ENCODE measurements at regions not wholly inside any gene's neighbourhood (a gene's known extent, or its start where the extent isn't known, plus 50 kb on each side); places are given as distances from the start of the nearest gene placed in this dataset.

DNA sequence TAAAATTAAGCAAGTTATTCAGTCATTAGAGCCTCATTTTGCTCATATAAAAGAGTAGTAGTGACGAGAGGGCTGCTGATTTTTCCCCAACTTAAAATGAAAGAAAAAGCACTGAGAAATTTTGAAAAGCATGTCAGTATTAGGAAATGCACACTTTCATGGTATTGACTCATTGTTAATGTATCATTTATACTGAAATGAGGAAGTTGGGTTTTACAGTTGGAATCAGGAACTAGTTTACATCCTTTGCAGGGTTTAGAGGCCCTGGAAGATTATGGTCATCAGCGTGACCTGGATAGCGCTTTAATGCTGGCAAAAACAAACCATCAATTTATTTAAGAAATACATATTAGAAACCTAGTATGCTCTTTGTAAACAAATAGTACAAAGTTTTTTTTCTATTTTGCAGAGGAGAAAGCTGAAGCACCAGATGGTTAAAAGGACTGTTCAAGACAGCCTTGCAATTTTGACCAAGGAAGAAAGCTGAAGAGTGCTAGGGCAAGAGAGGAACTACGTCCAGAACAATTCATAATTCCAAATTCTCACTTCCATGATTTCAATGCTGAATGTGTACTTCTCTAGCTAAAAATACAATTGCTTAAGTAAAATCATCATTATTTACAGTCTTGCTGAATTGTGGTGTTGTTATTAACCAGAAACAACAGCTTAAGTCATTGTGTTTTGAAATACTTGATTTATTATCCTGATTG is 94.8 kb upstream of the SGIP1 start:
- H3K4me3 Mint-ChIP-seq, result peak overlapping the region; percentile 19
- peak overlapping the region; percentile 71 for H3K27ac Mint-ChIP-seq
- H3K4me1 Mint-ChIP-seq (ENCODE audit: low read depth), result peaks cover 45% of the 10 kb centered on the region
- H3K27me3 Mint-ChIP-seq (ENCODE audit: low read depth), result no peaks in the 10 kb centered on the region
- CTCF ChIA-PET, result interaction anchor here (0.7 to 1.2 kb wide), 2 partner anchors 68 to 86 kb away, joined by 3 to 6 read pairs; no protein-coding TSS in a partner anchor
- DNase-seq, result no peak
- H3K36me3 Mint-ChIP-seq (ENCODE audit: low read depth), result no peaks in the 10 kb centered on the region
- intact Hi-C loops (cut with micrococcal nuclease), result loop anchor here (1.0 to 10.0 kb wide), 7 partner anchors 107 to 726 kb away; partner anchors contain the start of genes DNAI4, IL23R and MIER1
- H3K9me3 Mint-ChIP-seq, result no peaks in the 10 kb centered on the region

DNA sequence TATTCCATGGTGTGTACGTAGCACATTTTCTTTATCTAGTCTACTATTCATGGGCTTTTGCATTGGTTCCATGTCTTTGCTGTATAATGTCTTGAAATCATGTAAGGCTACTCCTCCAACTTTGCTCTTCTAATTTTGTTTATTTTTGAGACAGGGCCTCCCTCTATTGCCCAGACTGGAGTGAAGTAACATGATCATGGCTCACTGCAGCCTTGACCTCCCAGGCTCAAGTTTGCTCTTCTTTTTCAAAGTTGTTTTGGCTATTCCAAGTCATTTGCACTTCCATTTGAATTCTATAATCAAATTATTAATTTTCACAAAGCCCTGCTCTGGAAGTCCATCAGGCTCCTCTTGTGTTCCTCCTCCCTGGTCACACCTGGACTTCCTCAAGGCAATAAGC is 90.2 kb upstream of the SGIP1 start:
- peaks cover 41% of the 10 kb centered on the region for H3K4me1 Mint-ChIP-seq (ENCODE audit: low read depth)
- H3K36me3 Mint-ChIP-seq (ENCODE audit: low read depth), result no peaks in the 10 kb centered on the region
- CTCF ChIA-PET, result interaction anchor here (0.6 to 6.8 kb wide), 12 partner anchors 8 to 192 kb away, joined by 3 to 474 read pairs (median 15); no protein-coding TSS in a partner anchor
- H3K27ac Mint-ChIP-seq, result no peak overlapping the region
- intact Hi-C loops (cut with micrococcal nuclease), result loop anchor here (2.0 to 10.0 kb wide), 2 partner anchors 111 to 1379 kb away; no protein-coding TSS in a partner anchor
- peaks cover 5% of the 10 kb centered on the region for H3K27me3 Mint-ChIP-seq (ENCODE audit: low read depth)
- no peaks in the 10 kb centered on the region for H3K9me3 Mint-ChIP-seq
- no peak for DNase-seq
- no peak overlapping the region for H3K4me3 Mint-ChIP-seq

DNA sequence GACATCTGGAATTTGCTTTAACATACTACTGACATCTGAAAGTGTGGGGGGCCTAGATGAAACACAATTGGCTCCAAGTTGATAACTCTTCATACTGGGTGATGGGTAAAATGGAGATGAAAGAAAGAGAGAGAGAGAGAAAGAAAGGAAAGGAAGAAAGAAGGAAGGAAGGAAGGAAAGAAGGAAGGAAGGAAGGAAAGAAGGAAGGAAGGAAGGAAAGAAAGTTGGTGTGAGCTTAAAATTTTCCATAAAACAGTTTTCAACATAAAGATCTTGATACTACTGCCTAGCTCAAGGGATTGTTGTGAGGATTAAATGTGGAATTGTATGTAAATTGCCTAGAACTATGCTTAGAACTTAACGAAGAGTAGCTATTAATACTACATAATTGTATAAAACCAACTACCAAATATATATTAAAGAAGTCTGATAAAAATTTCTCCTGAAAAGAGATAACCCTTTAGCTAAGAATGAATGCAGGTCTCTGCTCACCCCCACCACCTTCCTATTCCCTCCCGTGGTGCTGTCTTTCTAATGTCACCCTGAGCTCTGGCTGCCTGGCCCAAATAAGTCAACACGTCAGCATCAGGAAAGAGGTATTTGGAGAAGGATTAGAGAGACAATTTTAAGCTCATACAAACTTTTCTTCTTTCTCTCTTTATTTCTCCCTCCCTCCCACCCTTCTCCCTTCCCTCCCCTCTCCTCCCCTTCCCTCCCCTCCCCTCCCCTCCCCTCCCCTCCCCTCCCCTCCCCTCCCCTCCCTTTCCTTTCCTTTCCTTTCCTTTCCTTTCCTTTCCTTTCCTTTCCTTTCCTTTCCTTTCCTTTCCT is 89.3 kb upstream of the SGIP1 start:
- DNase-seq, result no peak
- H3K36me3 Mint-ChIP-seq (ENCODE audit: low read depth), result no peaks in the 10 kb centered on the region
- H3K27me3 Mint-ChIP-seq (ENCODE audit: low read depth), result peaks cover 5% of the 10 kb centered on the region
- peaks cover 32% of the 10 kb centered on the region for H3K4me1 Mint-ChIP-seq (ENCODE audit: low read depth)
- peak overlapping the region; percentile 92 for H3K27ac Mint-ChIP-seq
- CTCF ChIA-PET, result interaction anchor here (0.8 to 6.8 kb wide), 25 partner anchors 9 to 633 kb away, joined by 3 to 474 read pairs (median 9); no protein-coding TSS in a partner anchor
- H3K4me3 Mint-ChIP-seq, result peak overlapping the region; percentile 74
- intact Hi-C loops (cut with micrococcal nuclease), result loop anchor here (1.0 to 10.0 kb wide), 9 partner anchors 8 to 1380 kb away; partner anchors contain the start of genes LEPR and LEPROT
- H3K9me3 Mint-ChIP-seq, result no peaks in the 10 kb centered on the region

DNA sequence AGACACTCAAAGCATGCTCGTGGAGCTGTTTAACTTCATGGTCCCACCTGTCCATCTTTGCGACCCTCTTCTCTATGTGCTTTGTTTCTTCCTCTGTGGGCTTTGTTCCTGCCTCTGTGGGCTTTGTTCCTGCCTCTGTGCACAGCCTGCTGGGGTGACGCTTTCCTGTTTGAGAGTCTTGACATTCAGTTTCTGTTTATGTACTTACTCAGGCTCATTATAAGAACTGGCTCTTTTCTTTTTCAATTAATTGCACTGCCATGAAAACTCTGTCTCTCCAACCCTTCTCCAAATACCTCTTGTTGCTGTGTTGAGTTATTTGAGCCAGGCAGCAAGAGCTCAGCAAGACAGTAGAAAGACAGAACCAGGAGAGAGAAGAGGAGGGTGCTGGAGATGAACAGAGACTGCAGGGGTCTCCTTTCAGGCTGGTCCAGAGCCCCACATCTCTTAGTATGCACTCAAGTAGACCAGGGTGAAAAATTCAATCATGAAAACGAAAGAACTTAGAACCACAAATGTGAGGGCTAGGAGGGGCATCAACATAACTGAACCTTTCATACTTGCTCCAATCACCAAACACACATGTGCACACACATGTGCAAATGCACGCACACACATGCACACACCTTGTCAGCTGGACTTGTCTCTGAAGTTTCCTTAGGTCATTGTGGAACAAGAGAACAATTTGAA is 88.3 kb upstream of the SGIP1 start:
- CTCF ChIA-PET, result interaction anchor here (0.6 to 6.8 kb wide), 51 partner anchors 8 to 1209 kb away, joined by 3 to 474 read pairs (median 5); no protein-coding TSS in a partner anchor

DNA sequence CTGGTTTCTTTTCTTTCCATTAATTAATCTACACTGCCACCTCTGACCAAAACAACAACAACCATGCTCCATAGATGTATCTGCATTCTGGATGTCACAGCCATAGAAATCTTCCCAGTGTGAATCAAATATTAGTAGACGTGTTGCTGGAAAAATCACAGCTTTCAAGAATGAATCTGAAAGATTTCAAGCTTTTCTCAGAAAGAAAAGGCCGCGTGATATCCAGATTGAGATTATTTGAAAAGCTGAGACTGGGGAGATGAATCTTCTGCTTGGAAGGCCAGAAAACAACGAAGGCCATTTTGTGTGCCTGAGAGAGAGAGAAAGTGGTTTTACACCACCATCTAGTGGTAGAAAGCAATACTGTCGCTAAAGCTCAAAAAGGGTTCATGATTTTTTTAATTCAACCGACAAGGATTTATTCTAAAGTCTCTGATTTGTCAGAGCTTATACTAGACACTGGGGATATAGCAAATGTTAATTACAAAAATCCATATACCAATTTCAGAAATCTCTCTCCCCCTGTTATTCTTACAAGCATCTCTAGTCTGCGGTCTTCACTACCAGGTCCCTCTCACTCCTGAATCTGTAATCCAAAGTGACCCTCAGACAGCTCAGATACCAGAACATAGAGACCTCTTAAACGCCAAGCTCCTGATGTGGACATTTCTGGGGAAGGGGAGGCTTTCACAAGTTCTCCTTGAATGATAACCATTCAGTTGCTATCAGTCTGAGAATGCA is 87.5 kb upstream of the SGIP1 start:
- no peaks in the 10 kb centered on the region for H3K9me3 Mint-ChIP-seq
- intact Hi-C loops (cut with micrococcal nuclease), result loop anchor here (1.0 to 10.0 kb wide), 11 partner anchors 58 to 1382 kb away; partner anchors contain the start of genes LEPR and LEPROT
- DNase-seq, result peak; percentile 45
- H3K27me3 Mint-ChIP-seq (ENCODE audit: low read depth), result peaks cover 5% of the 10 kb centered on the region
- peaks cover 26% of the 10 kb centered on the region for H3K4me1 Mint-ChIP-seq (ENCODE audit: low read depth)
- peak overlapping the region; percentile 74 for H3K4me3 Mint-ChIP-seq
- no peaks in the 10 kb centered on the region for H3K36me3 Mint-ChIP-seq (ENCODE audit: low read depth)
- peak overlapping the region; percentile 92 for H3K27ac Mint-ChIP-seq
- CTCF ChIA-PET, result interaction anchor here (0.6 to 6.8 kb wide), 53 partner anchors 8 to 1210 kb away, joined by 3 to 474 read pairs (median 4); no protein-coding TSS in a partner anchor

More for the DNA sequence above, 88.3 kb upstream of the SGIP1 start:
- H3K36me3 Mint-ChIP-seq (ENCODE audit: low read depth), result no peaks in the 10 kb centered on the region
- H3K4me3 Mint-ChIP-seq, result peak overlapping the region; percentile 74
- H3K4me1 Mint-ChIP-seq (ENCODE audit: low read depth), result peaks cover 26% of the 10 kb centered on the region
- peak overlapping the region; percentile 92 for H3K27ac Mint-ChIP-seq
- H3K9me3 Mint-ChIP-seq, result no peaks in the 10 kb centered on the region
- DNase-seq, result peak; percentile 82
- H3K27me3 Mint-ChIP-seq (ENCODE audit: low read depth), result peaks cover 5% of the 10 kb centered on the region
- intact Hi-C loops (cut with micrococcal nuclease), result loop anchor here (1.0 to 10.0 kb wide), 17 partner anchors 9 to 1381 kb away; partner anchors contain the start of genes LEPR and LEPROT

DNA sequence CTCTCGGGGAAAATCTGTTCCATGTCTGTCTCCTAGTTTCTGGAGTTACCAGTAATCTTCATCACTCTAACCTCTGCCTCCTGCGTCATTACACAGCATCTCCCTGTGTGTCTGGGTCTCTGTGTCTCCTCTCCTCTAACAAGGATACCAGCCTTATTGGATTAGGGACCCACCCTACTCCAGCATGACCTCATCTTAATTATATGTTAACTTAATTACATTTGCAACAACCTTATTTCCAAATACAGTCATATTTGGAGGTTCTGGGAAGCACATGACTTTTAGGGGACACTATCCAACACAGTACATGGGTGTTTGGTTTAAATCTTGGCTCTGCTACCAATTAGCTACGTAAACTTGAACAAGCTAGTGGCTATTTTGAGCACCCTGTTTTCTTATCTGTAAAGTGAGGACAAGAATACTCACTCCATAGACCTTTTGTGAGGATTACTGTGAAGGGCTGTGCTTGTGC is 83.9 kb upstream of the SGIP1 start:
- Mint-ChIP-seq H3K27me3 (ENCODE audit: low read depth) (peaks cover 5% of the 10 kb centered on the region), H3K9me3 (no peaks in the 10 kb centered on the region), H3K27ac (no peak overlapping the region), H3K4me3 (no peak overlapping the region), H3K4me1 (ENCODE audit: low read depth) (peaks cover 15% of the 10 kb centered on the region), H3K36me3 (ENCODE audit: low read depth) (no peaks in the 10 kb centered on the region)
- CTCF ChIA-PET, result interaction anchor here (0.6 to 2.9 kb wide), 10 partner anchors 14 to 485 kb away, joined by 3 to 29 read pairs (median 4); no protein-coding TSS in a partner anchor
- no peak for DNase-seq
- intact Hi-C loops (cut with micrococcal nuclease), result no loop called here

DNA sequence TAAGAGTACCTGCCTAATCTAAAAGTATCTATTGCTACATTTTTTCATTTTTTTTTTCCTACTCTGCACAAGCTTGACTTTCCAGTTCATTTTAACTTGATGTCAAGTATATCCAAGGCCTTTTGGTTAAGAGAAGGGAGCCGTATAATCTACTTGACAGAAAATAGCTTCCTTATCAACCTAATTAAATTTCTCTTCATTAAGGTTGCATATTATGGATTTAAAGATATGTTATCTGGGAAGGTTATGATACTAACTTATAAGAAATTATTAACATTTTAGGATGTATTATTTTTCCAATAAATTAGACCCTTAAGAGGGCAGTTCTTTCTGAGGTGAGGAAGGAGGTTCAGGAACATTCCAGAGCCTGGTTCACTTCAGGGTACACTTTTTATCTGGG is 83.1 kb upstream of the SGIP1 start:
- H3K4me3 Mint-ChIP-seq, result no peak overlapping the region
- CTCF ChIA-PET, result interaction anchor here (0.6 to 2.9 kb wide), 8 partner anchors 14 to 485 kb away, joined by 3 to 29 read pairs (median 3); no protein-coding TSS in a partner anchor
- H3K4me1 Mint-ChIP-seq (ENCODE audit: low read depth), result peaks cover 8% of the 10 kb centered on the region
- no peaks in the 10 kb centered on the region for H3K36me3 Mint-ChIP-seq (ENCODE audit: low read depth)
- intact Hi-C loops (cut with micrococcal nuclease), result no loop called here
- H3K27me3 Mint-ChIP-seq (ENCODE audit: low read depth), result peaks cover 5% of the 10 kb centered on the region
- DNase-seq, result no peak
- no peaks in the 10 kb centered on the region for H3K9me3 Mint-ChIP-seq
- H3K27ac Mint-ChIP-seq, result no peak overlapping the region

DNA sequence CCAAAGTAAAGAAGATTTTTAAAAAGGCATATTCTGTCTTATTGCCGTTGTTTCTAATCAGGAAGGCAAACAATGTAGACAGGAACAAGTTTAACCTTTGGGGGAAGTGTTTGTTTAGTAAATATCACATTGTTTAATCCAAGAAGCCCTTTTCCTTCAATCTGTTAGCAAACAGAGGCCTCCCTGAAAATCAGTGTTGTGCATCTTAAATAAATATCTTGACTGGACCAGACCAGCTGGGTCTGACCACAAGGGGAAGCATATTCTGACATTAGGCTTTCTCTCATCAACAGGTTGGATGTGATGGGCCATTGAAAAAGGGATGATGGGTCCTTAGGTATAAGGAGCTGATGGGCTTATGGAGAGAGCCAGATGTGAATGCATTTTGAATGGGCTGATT is 81.8 kb upstream of the SGIP1 start:
- Mint-ChIP-seq H3K9me3 (no peaks in the 10 kb centered on the region), H3K36me3 (ENCODE audit: low read depth) (no peaks in the 10 kb centered on the region), H3K27me3 (ENCODE audit: low read depth) (peaks cover 5% of the 10 kb centered on the region), H3K4me1 (ENCODE audit: low read depth) (no peaks in the 10 kb centered on the region), H3K27ac (no peak overlapping the region), H3K4me3 (no peak overlapping the region)
- intact Hi-C loops (cut with micrococcal nuclease), result no loop called here
- CTCF ChIA-PET, result interaction anchor here (1.6 kb wide), 1 partner anchor 15 kb away, joined by 3 read pairs; no protein-coding TSS in a partner anchor
- no peak for DNase-seq

DNA sequence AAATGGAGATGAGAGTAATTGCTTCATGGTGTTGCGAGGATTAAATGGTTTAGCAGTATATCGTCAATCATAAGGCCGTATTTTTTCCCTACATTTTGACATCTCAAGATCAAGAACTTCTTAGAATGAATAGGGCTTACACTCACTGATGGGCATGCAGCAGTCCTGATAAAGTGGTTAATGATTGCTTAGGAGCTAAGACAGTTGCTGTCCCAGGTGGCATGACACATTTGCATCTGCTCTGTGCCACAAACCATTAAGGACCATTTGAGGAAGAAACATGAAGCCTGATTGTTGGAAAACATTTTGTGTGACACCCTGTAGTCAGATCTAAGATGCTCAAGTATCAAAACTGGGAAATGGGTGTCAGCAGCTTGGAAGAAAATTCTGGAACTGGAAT is 81.0 kb upstream of the SGIP1 start:
- peaks cover 2% of the 10 kb centered on the region for H3K27me3 Mint-ChIP-seq (ENCODE audit: low read depth)
- no peak overlapping the region for H3K4me3 Mint-ChIP-seq
- CTCF ChIA-PET, result interaction anchor here (1.7 kb wide), 1 partner anchor 211 kb away, joined by 8 read pairs; no protein-coding TSS in a partner anchor
- no peak for DNase-seq
- no peaks in the 10 kb centered on the region for H3K9me3 Mint-ChIP-seq
- H3K27ac Mint-ChIP-seq, result no peak overlapping the region
- intact Hi-C loops (cut with micrococcal nuclease), result no loop called here
- no peaks in the 10 kb centered on the region for H3K4me1 Mint-ChIP-seq (ENCODE audit: low read depth)
- no peaks in the 10 kb centered on the region for H3K36me3 Mint-ChIP-seq (ENCODE audit: low read depth)

DNA sequence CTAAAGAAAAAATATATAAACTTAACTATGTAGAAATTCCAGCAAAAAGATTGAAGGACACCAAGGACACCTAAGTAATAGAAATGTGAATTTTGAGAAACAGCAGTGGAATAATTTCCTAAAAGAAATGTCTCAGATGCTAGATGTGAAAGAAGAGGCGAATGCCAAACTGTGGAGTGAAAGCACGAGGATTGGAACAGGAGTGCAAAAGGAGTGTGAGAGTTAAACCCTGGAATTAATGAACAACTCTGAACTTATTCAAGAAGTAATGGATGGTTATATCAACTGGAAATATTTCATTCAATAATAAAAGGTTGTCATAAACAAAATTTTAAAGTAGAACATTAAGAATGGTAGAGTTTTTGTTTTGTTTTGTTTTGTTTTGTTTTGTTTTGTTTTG is 78.5 kb upstream of the SGIP1 start:
- no peaks in the 10 kb centered on the region for H3K27me3 Mint-ChIP-seq (ENCODE audit: low read depth)
- no peak overlapping the region for H3K4me3 Mint-ChIP-seq
- H3K27ac Mint-ChIP-seq, result no peak overlapping the region
- peaks cover 6% of the 10 kb centered on the region for H3K9me3 Mint-ChIP-seq
- no peaks in the 10 kb centered on the region for H3K36me3 Mint-ChIP-seq (ENCODE audit: low read depth)
- CTCF ChIA-PET, result no interaction called here
- no peaks in the 10 kb centered on the region for H3K4me1 Mint-ChIP-seq (ENCODE audit: low read depth)
- intact Hi-C loops (cut with micrococcal nuclease), result loop anchor here (5.0 kb wide), 1 partner anchor 298 kb away; no protein-coding TSS in a partner anchor
- DNase-seq, result no peak

DNA sequence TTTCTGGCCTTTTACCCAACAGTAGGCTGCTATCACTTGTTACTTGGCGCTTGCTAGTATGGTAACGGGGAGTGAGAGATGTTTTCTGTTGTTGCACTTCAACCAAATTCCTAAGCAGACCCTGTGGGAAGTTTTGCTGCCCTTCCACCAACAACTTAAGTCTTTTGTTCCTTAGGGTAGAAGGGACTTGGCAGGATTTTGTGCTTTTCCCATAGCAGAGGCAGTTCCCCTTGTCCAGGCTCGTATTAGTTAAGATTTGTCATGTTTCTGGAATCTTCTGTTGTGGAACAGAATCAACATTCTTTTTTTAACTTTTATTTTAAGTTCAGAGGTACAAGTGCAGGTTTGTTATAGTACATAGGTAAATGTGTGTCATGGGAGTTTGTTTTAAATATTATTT is 73.2 kb upstream of the SGIP1 start:
- H3K4me3 Mint-ChIP-seq, result no peak overlapping the region
- H3K27ac Mint-ChIP-seq, result no peak overlapping the region
- H3K9me3 Mint-ChIP-seq, result peaks cover 15% of the 10 kb centered on the region
- CTCF ChIA-PET, result no interaction called here
- H3K27me3 Mint-ChIP-seq (ENCODE audit: low read depth), result peaks cover 2% of the 10 kb centered on the region
- intact Hi-C loops (cut with micrococcal nuclease), result no loop called here
- DNase-seq, result no peak
- peaks cover 4% of the 10 kb centered on the region for H3K36me3 Mint-ChIP-seq (ENCODE audit: low read depth)
- no peaks in the 10 kb centered on the region for H3K4me1 Mint-ChIP-seq (ENCODE audit: low read depth)

Measured in activated naive CD4-positive, alpha-beta T cell treated with anti-CD3 and anti-CD28 coated beads for 36 hours (primary cell).